ENCODE measurements at regions not wholly inside any gene's neighbourhood (a gene's known extent, or its start where the extent isn't known, plus 50 kb on each side); places are given as distances from the start of the nearest gene placed in this dataset.

DNA sequence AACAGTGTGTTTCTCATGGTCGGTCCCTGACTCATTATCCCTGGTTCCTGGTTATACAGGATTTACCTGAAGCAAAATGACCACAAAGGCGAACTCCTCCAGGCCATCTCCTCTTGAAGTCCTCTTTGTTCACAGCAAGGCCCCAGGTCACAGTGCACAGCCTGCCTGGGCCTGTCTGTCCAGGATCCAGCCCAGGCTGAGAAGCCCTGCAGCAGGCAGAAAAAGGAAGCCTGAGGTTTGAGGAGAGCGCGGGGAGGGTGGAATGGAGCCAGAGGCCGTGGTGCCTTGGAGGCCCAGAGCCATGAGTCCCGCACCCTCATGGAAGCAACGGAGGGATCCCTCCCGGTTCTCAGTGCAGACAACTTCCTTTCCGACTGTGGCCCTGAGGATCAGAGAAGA is 136.8 kb upstream of the IRF2BP2 start:
- peak in 1 of 3 donors; percentile 36 for DNase-seq

DNA sequence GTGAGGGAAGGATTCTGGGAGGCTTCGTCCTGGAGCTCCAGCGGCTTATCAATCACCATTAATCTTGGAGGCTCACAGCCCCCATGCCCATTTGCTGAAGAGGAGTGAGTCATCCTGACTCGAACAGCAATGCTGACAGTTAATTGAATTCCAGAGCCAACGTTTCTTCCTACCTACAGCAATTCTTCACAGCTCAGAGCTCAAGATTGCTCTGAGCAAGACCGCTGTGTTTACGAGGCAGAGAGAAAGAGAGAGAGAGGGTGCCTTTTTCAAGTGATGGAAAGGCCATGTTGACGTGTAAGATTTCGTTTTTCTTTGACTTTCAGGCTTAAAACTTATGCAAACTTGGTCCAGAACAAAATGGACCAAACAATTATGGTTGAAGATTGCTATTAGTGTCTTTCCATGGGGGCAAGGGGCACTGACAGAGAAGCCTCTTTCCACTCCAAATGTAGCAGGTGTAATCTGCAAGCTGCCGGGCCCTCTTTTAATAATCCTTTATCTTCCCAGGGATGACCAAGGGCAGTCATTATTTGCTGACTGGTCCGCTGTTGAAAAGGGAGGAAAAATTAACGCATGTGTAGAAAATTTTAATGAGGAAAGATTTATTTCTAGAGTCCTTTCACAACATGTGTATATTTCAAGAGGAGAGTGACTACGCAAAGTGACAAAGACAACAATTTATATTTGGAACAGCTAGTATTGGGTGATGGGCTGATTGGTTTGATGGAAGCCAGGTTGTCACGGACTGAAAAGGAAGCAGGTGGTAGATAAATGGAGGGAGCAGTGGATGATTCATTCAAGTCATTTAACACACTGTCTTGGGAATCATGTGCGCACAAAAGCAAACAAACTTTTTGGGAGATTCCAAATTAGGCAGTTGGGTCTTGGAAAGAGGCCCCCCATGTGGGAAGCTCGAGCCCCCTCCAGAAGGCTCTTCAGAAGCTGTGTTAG is 136.1 kb upstream of the IRF2BP2 start:
- DNase-seq = no peak

DNA sequence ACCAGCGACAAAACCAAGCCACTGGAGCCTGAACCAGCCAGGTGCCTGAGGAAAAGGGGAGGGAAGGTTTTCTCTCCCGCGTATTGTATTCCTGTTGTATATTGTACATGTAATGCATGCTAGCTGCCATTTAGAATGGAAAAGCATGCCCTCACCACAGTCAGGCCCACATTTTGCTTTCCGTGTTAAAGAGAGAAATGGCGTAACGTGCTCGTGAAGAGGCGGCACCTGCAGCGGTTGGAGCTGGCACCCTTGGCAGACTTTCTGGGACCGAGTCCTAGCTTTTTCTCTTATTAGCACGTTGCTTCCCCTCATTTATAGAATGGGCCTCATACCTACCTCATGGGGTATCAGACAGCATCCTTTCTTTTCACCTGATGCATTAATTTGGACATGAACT is 135.3 kb upstream of the IRF2BP2 start:
- no peak for DNase-seq

DNA sequence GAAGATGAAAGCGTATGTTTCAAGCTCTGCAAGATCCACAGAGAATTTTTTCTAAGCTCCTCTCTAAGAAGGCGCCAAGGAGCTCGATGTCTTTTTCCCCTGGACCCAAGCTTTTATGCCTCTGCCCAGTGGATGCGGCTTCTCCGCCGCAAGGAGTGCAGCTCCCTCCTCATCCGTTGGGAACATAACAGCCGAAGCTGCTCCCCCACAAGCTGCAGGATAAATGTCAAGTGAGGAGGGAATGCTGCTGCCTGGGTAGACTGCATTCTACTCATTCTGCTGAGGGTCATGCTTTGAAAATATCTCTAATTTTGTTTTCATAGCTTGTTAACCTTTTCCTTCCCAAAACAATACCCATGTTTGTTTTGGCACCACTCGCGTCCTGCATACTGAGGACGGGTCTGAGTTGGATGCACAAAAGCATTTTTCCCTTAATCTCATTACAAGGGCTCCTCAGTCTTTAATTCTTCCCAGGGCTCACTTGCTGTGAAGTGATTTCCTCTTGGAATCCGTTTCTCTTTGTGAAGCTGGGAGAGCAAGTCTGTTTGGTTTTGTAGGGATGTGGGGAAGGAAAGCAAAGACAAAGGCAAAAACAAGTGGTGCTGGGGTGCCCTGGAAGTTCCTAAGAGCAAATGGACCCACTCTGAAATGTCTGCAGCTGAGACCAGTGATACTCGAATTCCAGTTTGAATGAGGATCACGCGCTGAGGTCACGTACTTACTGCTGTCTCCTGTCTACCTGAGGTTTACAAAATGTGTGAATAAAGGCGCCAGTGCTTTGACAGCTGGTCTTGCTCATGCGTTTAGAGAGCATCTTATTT is 134.0 kb upstream of the IRF2BP2 start:
- no peak for DNase-seq

DNA sequence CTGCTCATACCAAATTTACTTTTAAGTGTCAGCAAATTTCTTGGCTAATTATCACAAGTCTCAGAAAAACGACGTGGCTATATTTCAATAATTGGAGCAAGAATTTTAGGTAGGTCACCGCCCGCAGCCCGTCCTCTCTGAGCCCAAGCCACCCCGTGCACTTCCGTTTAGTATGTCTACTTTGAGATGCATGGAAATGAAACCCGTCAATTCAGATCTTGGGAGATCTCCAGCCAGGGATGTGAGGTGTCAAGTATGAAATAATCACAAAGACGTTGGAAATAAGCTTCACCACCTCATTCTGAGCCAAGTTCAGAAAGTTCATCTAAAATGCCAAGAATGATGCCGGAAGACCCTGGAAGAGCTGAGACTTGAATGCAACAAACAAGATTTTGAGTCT is 132.6 kb upstream of the IRF2BP2 start:
- no peak for DNase-seq

DNA sequence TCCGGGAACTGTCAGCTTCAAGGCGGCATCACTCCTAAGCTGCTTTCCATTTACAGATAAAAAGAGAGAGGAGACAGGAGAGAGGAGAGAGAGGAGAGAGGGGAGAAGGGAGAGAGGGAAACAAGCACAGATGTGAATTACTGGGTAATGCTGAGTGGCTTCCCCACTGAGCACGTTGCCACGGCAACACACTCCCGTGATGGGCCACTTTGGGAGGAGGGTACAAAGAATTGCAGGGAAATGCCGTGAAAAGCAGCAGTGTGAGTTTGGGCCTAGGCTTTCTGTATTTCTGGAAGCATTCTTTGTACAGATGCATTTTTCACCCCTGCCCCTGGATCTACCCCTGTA is 128.0 kb upstream of the IRF2BP2 start:
- peak in 2 of 3 donors; percentile 38 to 53 for DNase-seq

DNA sequence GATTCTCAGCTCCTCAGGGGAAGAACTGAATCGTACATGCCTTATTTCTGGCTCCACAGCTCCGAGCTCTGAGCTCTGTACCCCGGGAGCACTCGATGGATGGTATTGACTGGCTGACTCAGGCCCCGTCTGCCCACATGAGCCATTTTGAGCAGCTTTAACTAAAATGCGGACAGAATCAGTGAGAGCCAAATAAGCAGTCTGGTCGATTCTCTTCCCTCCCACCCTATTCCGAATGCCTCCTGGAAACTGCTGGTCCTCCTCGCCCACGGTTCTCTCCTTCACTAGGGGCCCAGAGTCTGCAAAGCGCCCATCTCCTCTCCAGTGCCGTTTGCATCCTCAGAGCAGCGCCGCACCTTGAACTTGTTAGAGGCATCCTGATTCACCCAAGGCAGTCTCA is 125.9 kb upstream of the IRF2BP2 start:
- DNase-seq = no peak

DNA sequence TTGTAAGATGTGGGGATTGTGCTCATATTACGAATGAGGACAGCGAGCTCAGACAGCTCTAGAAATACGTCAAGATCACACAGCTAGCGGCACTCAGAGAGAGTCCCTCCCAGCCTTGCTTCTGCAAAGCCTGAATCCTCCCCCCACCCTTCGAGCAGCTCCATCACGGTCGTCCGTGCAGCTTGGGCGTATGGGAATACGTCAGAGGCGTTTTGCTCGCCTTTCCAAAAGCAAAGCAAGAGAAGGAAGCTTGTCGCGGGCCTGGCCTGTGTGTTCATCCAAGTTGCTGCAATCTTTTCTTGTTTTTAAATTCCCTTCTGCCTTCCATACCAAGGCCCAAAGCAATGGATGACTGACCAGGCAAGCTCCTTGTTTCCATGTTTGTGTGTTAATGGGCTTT is 125.5 kb upstream of the IRF2BP2 start:
- DNase-seq = no peak

DNA sequence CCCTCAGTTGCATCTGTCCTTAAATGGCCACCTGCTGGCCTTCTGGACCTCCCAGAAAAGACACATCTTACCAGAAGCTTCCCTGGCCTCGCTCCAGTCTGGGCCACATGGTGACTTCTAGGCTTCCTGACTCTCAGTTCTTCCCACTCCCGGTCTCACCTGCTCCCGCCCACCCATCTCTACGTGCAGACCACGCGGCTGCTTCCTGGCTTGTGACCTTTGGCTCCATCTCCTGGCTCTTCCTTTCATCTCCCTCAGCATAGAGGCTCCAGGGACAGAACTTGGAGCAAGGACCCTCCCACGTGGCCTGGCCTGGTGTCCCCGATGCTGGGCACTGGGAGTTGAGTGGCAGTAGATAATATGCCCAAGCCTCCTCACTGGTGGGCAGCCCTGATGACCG is 124.9 kb upstream of the IRF2BP2 start:
- DNase-seq = no peak

DNA sequence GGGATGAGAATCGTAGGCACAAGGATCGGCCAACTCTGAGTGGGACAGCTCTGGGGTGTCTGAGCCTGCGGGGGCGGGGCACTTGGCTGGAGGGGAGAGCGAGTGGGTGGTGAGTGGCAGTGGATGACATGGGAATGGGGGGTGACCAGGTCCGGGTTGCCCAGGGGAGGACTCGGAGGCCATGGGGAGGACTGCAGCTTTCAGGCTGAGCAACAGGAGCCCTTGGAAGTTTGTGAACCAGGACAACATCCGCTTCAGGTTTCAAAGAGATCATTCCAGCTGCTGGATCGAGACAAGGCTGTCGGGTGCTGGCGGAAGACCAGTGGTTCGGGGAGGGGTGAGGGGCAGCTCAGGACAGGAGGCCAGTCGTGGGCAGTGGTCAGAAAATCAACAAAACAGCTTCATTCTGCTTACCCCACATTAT is 124.4 kb upstream of the IRF2BP2 start:
- DNase-seq = no peak

DNA sequence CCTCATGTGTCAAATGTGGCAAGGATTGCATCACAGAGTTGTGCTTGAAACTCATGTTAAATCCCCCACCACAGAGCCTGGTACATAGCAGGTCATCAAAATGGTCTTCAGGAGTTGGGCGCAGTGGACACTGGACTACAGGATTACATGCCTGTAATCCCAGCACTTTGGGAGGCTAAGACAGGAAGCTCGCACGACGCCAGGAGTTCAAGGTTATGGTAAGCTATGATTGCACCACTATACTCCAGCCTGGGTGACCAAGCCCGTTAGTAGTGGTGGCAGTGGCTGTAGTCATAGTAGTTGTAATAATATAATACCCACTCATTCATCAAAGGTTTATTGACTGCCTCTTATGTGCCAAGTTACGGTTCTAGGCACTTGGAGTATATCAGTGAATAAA is 123.4 kb upstream of the IRF2BP2 start:
- DNase-seq = no peak

DNA sequence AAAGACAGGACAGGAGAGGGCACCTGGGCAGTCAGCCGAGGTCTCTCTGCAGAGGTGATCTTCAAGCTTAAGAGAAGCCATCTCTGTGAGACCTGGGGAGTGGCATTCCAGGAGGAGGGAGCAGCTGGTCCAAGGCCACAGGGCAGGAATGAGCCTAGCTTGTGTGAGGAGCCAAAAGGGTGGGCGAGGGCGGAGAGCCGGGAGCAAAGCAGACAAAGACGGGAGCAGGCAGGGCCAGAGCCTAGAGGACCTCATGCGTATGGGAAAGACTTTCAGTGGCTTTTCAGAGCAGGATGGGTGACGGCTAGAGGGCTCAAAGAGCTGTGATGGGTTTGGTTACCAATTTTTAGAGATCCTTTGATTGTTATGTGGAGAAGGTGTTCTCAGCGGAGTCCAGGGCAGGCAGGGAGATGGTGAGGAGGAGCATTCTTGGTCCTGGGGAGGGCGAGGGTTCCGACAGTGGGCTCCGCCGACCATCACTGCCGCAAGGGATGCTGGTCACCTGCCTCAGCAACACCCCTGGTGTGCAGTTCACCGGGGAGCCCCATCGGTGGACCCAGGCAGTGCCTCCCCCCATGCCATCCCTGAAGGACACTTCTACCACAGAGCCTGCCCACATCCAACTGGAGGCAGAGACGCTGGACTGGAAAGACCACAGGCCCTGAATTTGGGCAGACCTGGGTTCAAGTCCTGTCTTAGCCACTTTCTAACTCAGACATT is 122.9 kb upstream of the IRF2BP2 start:
- DNase-seq = no peak

DNA sequence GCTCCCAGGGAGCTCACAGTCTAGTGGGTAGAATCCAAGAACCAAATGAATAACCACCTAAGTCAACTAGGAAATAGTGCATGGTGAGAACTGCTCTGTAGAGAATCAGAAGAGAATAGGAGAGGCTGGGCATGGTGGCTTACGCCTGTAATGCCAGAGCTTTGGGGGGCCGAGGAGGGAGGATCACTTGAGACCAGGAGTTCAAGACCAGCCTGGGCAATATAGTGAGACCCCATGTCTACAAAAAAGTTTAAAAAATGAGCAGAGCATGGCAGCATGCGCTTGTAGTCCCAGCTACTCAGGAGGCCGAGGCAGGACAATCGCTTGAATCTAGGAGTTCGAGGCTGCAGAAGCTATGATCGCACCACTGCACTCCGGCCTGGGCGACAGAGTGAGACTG is 122.3 kb upstream of the IRF2BP2 start:
- DNase-seq = no peak

DNA sequence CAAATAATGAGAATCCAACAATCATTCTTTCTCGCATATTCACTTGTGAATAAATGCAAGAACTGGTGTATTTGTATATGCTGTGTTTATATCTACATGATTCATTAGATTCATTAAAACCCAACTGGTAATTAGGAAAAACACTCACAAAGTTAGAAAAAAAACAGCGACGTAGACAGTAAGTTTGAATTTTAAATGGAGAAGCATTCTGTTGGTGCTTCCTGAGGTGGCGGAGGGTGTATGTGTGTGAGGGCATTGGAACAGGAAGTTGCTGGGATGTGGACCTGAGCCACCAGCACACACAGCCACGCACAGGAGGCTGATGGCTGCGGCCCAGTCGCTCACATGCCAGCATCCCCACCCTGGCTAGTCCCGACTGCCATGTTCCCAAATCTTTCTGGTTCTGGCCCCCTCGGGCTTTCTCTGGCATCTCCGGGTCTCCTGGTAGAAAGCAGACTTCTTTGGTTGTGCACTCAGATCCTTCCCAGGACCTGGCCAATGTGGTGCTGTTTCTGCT is 121.6 kb upstream of the IRF2BP2 start:
- DNase-seq = peak in 1 of 3 donors; percentile 68

DNA sequence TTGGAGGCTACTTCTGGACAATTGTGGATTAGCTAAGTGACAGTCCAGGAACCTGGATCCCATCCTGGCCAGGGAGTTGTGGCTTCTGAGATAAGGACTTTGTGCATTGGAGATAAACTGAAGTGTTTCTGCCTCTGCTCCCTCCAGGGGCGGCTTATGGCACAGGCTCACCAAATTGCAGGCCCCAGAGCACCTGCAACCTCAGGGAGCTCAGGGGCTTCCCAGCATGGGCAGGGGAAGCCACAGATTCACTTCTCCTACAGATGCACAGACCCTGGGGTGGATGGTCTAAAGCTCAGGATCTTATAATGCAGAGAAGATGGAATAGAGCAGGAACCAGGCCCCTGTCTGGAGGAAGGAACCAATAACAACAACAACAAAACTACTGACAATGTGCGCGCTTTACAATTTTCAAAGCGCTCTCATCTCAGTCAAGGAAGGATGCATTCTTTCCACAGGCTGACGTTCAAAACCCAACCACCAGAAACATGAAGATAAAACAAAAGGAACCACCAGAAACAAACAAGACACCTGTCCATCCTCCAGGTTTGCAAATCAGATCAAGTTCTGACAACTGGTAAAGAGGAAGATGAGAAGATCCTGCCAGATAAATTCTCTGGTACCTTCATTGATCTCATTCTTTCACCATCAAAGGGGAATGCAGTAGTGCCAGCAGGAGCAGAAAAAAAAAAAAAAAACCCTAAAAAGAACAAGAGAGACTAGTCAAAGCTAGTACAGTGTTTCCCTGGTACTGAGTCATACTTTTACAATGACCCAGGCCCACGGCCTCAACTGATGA is 121.0 kb upstream of the IRF2BP2 start:
- DNase-seq = peak; percentile 68 to 90 (median 82)

DNA sequence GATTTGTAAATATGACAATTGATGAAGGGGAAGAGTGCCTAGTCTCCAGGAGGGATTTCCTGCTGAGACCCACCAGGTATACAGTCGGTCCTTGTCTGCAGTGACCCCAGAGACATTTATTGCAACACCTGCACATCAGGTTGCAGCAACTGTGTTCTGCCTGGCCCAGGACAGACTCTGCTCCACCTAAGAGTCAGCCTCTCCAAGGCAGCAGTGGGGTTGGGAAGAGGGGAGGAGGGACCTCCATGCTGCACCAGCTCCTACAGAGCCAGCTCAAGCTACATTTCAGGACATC is 120.4 kb upstream of the IRF2BP2 start:
- DNase-seq = no peak

DNA sequence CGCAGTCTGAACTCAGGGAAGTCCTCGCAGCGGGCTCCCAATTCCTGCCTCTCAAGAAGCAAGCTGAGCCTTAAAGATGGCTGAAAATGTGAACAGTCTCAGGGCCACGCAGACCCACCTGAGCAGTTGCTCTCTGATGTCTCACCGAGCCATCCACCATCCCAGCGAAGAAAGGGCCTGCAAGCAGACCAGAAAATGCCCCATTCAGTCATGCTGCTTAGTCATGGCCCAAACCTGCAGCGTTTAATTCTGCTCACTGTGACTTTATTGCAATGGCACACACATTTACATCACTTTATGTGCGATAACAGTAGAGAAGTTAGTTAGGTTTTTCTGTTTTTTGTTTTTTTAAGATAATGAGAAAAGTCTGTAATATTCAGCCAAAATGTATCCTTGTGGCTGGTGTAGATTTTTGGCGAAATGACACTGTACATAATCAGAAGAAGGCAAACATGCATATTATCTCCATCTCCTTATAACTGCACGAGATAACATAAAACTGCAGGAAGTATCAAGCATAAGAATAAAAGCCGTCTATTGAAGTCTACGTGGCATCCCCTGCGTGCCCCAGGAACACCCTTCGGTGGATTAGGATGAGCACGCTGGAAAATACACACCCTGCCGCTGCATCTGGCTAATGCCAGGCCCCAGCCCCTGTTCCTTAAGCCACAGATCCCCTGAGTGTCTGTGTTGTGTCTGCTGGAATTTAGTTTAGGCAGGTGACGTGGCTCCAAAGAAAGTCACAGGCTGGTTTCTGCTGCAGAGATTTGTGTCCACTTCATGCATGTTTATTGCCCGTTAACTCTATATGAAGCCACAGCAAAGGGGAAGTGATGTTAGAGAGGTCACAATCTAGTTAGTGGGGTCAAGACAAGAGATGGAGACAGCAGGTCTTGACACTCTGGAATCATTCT is 119.8 kb upstream of the IRF2BP2 start:
- DNase-seq = peak in 1 of 3 donors; percentile 38

DNA sequence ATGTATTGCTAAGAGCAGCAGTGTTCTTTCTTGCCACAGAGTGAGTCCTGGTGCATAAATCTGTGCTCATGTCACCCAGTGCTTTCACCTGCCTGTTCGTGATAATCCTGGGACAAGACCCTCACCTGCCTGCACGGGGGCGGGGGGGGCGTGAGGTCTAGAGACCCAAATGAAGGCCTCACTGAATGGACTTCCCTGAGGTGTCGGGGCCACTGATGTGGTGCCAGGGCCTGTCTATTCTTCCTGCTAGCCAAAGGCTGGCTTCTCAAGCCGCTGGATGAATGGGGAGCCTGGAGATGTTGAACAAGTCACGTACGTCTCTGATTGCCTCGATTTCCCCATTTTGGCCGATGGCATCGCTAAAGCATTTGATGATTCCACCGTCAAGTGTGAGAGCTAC is 118.8 kb upstream of the IRF2BP2 start:
- no peak for DNase-seq

DNA sequence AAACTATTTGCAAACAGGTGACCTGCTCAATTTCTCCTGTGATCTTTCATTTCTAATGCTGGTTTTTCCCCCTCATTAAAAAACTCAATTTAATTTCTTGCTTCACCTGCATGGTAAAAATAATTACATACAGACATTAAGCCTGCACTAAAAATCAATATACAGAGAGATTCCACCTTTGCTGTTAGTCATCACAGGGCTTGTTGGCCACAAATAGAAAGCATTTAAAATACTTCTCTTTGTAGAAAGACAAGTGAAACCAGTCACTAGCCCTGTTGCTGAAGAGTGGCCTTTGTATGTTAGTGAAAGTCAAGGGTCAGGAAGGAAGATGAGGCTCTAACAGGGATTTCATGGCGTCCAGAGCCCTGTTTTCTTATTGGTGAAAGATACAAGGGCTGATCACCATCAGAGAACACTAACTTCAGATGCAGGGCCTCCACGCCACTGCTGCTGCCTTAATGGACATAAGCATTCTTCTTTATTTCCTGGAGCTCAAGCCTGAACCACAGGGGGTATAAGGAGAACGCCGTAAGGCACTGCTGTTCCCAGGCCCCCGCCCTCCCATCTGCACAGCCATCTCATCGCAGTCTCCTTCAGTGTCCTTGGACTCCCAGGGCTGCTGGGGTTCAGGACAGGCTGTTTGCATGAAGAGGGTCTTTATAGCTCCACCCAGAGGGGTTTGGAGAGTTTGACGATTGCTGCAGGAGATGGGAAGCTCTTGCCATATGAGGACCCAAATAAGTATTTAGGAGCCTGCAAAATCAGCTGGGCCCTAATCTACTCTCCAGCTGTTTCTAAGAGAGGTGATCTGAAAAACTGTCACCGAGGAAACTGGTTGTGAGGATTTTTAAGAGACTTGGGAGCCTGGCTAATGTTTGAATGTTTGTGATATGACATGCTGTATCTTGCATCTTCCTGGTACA is 117.3 kb upstream of the IRF2BP2 start:
- peak; percentile 49 to 66 (median 57) for DNase-seq

DNA sequence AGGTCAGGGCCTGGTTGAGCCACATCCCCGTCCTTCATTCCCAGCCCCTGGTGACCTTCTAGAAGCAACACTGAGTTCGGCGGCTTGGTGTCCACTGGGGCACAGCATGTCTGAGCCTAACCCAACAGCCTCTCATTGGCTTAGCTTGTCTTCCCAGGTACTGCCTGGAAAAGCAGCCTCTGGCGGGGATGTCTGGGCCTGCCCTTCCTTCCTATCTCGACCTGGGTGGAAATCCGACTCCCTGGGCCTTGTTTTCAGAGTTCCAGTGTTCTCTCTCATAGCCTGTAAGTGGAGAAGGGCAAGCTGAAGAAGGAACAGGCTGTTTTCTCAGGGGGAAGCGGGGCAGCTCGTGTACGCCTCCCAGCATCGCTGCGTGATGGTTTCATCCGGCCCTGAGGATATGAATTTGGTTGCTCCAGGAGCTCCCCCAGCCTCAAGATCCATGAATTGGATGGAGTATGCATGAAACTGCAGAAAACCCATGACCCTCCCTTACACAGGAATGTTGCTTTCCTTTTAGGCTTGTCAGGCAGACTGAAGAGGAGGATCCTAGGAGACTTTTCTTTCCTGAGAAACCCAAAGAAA is 116.5 kb upstream of the IRF2BP2 start:
- DNase-seq = no peak
